Sigmoid colon (tissue), 6 donors: ENCODE measurements at regions not wholly inside any gene's neighbourhood (a gene's known extent, or its start where the extent isn't known, plus 50 kb on each side); places are given as distances from the start of the nearest gene placed in this dataset.

Experiments used
- DNase-seq: peaks from one replicate; pipeline ENCODE4 v3.0.0-alpha.2; 2019
- H3K27ac ChIP-seq, 4 donors: fragments of 200-600 bp; sonication (generic); one replicate each; pipeline ENCODE4 v1.5.1; 2016 to 2019; ENCODE audit warnings: mild to moderate bottlenecking in 1 of 4
- H3K27me3 ChIP-seq, 3 donors: fragments of 200-600 bp; sonication (generic); one replicate each; pipeline ENCODE4 v1.5.1; 2019; ENCODE audit warnings: mild to moderate bottlenecking in 1 of 3
- H3K36me3 ChIP-seq, 4 donors: fragments of 200-600 bp; sonication (generic); one replicate each; pipeline ENCODE4 v1.5.1; 2016 to 2019
- H3K4me1 ChIP-seq, 4 donors: fragments of 200-600 bp; sonication (generic); one replicate each; pipeline ENCODE4 v1.5.1; 2017 to 2019
- H3K4me3 ChIP-seq, 4 donors: fragments of 200-600 bp; sonication (generic); one replicate each; pipeline ENCODE4 v1.5.1; 2017 to 2019; ENCODE audit warnings: mild to moderate bottlenecking in 2 of 4, moderate library complexity in 1 of 4
- H3K9me3 ChIP-seq, 4 donors: fragments of 200-600 bp in 3 of 4; sonication (generic) in 3 of 4; one replicate each; pipeline versions ENCODE4 v1.5.1 to v1.6.1; 2013 to 2019
- EP300 ChIP-seq, 4 donors: sonication (generic); formaldehyde crosslinking; IDR thresholded peaks; one replicate each; pipeline ENCODE4 v1.6.1; 2017; ENCODE audit warnings: antibody characterized with exemption in 4 of 4
- POLR2A ChIP-seq, 2 donors: fragments of 450-650 bp; IDR thresholded peaks; one replicate each; pipeline ENCODE4 v1.6.1; 2016; ENCODE audit warnings: antibody characterized with exemption in 2 of 2, mild to moderate bottlenecking in 2 of 2, moderate library complexity in 2 of 2
- POLR2AphosphoS5 ChIP-seq, 4 donors: sonication (generic); formaldehyde crosslinking; IDR thresholded peaks; one replicate each; pipeline ENCODE4 v1.6.1; 2017; ENCODE audit warnings: antibody characterized with exemption in 4 of 4
- WGBS, 2 donors: extraction: QIAGEN DNeasy Blood & Tissue Kit; methylation state at CpG; one replicate each; pipeline ENCODE4 v1.1.7; 2013; 5-methylcytosine and 5-hydroxymethylcytosine counted together
- intact Hi-C: fragments of 100-400 bp; cut with DNase I; formaldehyde crosslinking; loops from one replicate; pipeline ENCODE4 v1.15.1; 2023
- TF ChIP-seq, protein P1 (sequence below), 4 experiments: fragments of 450-650 bp in 3 of 4; fragments of 200-600 bp in 1 of 4; IDR thresholded peaks; one replicate each; pipeline ENCODE4 v1.5.1; 2016 to 2019; ENCODE audit warnings: antibody characterized with exemption in 4 of 4, mild to moderate bottlenecking in 3 of 4, moderate library complexity in 2 of 4
- donor health status: healthy with polysubstance abuse.
- donor health status: healthy.

DNA sequence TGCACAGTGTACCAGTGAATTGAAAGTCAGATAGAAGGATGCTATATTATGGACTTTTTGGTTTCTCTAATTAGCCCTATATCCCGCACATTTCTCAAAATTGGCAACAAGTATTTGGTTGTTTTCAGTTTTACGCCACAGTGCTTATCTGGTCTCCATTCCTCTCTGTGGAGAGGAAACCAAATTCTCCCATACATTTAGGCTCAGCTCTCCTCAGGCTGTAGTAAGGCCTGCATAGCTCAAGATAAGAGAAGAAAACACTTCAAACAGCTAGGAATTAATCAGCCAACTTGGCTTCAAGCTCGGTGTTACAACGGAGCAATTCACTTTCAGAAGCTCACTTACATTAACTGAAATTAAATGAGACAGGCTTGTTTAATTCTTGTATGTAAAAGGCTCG is 263.2 kb downstream of the PDHA2 start:
- no peak overlapping the region for H3K4me3 ChIP-seq
- H3K27me3 ChIP-seq: no peaks in the 10 kb centered on the region
- TF ChIP-seq, protein P1, sequence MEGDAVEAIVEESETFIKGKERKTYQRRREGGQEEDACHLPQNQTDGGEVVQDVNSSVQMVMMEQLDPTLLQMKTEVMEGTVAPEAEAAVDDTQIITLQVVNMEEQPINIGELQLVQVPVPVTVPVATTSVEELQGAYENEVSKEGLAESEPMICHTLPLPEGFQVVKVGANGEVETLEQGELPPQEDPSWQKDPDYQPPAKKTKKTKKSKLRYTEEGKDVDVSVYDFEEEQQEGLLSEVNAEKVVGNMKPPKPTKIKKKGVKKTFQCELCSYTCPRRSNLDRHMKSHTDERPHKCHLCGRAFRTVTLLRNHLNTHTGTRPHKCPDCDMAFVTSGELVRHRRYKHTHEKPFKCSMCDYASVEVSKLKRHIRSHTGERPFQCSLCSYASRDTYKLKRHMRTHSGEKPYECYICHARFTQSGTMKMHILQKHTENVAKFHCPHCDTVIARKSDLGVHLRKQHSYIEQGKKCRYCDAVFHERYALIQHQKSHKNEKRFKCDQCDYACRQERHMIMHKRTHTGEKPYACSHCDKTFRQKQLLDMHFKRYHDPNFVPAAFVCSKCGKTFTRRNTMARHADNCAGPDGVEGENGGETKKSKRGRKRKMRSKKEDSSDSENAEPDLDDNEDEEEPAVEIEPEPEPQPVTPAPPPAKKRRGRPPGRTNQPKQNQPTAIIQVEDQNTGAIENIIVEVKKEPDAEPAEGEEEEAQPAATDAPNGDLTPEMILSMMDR (IDR thresholded peaks at IDR 0.05): no peak
- TF ChIP-seq POLR2A (IDR thresholded peaks at IDR 0.05) (no peak), EP300 (IDR thresholded peaks at IDR 0.05) (no peak)
- H3K27ac ChIP-seq: no peak overlapping the region
- no peak for DNase-seq
- H3K9me3 ChIP-seq: no peaks in the 10 kb centered on the region
- WGBS, 2 donors: 78 to 87% methylated on average over 5 of the region's 5 CpGs
- no peaks in the 10 kb centered on the region for H3K4me1 ChIP-seq
- intact Hi-C loops: no loop called here
- no peaks in the 10 kb centered on the region for H3K36me3 ChIP-seq

DNA sequence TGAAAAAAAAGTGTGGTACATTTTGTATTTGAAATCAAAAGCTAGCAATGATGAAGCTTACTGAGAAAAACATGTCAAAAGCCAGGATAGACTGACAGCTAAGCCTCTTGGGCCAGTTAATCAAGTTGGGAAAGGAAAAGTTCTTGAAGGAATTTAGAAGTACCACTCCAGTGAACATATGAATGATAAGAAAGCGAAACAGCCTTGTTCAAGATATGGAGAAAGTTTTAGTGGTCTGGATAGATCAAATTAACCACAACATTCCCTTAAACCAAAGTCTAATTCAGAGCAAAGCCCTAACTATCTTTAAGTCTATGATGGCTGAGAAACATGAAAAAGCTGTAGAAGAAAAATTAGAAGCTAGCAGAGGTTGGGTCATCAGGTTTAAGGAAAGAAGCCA is 268.3 kb downstream of the PDHA2 start:
- no peak for DNase-seq
- H3K9me3 ChIP-seq: no peaks in the 10 kb centered on the region
- no peak for TF ChIP-seq EP300 (IDR thresholded peaks at IDR 0.05)
- no peak for TF ChIP-seq POLR2AphosphoS5 (IDR thresholded peaks at IDR 0.05)
- TF ChIP-seq, protein P1 (IDR thresholded peaks at IDR 0.05): no peak
- TF ChIP-seq POLR2A (IDR thresholded peaks at IDR 0.05): no peak
- no peak overlapping the region for H3K4me3 ChIP-seq
- H3K27ac ChIP-seq: no peak overlapping the region
- no peaks in the 10 kb centered on the region for H3K4me1 ChIP-seq
- intact Hi-C loops: no loop called here
- 82 to 89% methylated on average over 1 of the region's 1 CpG for WGBS, 2 donors
- H3K36me3 ChIP-seq: no peaks in the 10 kb centered on the region
- no peaks in the 10 kb centered on the region for H3K27me3 ChIP-seq

DNA sequence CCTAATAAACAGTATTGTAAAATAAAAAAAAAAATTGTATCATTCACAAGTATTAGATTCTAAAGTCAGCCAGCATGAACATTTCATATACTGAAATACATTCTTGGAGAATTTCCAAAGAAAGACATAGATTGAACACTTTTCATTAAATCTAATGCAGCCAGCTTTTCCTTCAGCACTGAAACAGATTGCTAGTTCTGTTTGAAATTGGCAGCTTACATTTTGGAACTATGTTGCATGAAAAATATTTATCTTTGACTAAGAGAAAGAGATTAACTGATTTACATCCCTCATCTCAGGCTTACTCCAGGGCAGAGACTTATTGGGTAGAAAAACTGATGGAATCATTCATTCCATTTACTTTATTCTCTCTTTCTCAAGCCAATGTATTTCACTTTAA is 272.7 kb downstream of the PDHA2 start:
- Histone ChIP-seq H3K27me3 (no peaks in the 10 kb centered on the region), H3K9me3 (no peaks in the 10 kb centered on the region), H3K27ac (no peak overlapping the region), H3K4me3 (no peak overlapping the region), H3K4me1 (no peaks in the 10 kb centered on the region), H3K36me3 (no peaks in the 10 kb centered on the region)
- intact Hi-C loops: no loop called here
- DNase-seq: no peak
- TF ChIP-seq POLR2AphosphoS5 (IDR thresholded peaks at IDR 0.05): no peak
- no peak for TF ChIP-seq EP300 (IDR thresholded peaks at IDR 0.05)
- no peak for TF ChIP-seq POLR2A (IDR thresholded peaks at IDR 0.05)
- TF ChIP-seq, protein P1 (IDR thresholded peaks at IDR 0.05): no peak

DNA sequence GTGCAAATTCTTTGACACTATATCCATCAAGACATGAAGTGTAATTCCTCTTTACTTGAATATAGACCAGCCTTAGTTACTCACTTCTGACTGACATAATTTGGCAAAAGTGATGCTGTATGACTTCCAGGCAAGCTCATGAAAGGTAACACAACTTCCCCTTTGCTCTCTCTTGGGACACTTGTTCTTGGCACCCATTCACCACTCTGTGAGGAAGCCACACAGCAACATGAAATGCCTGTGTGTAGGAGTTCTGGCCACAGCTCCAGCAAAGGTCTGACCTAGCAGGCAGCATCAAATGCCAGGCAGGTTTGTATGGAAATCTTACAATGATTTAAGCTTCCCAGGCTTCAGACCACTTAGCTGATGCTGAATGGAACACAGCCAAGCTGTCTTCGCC is 280.3 kb downstream of the PDHA2 start:
- TF ChIP-seq POLR2A (IDR thresholded peaks at IDR 0.05): no peak
- TF ChIP-seq EP300 (IDR thresholded peaks at IDR 0.05): no peak
- no peak for TF ChIP-seq POLR2AphosphoS5 (IDR thresholded peaks at IDR 0.05)
- TF ChIP-seq, protein P1 (IDR thresholded peaks at IDR 0.05): no peak
- Histone ChIP-seq H3K4me3 (no peak overlapping the region), H3K36me3 (no peaks in the 10 kb centered on the region), H3K27me3 (no peaks in the 10 kb centered on the region), H3K4me1 (no peaks in the 10 kb centered on the region), H3K27ac (no peak overlapping the region), H3K9me3 (no peaks in the 10 kb centered on the region)
- DNase-seq: no peak
- whole genome bisulfite sequencing, 2 donors: 84% methylated on average over 1 of the region's 1 CpG
- intact Hi-C loops: no loop called here

DNA sequence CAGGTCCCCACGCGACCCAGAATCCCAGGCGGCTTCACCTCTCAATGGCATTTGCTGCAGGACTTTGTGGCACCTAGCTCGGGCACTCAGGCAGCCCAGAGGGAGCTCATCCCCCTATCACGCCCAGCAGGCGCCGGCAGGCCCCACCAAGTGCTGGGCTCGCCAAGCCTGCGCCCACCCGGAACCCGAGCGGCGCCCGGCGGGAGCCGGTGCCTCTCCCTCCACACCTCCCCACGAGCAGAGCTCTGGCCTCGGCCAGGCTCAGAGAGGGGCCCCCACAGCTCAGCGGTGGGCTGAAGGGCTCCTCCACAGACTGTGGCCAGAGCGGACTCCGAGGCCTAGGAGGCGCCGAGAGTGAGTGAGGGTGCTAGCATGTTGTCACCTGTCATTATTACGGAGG is 286.3 kb downstream of the PDHA2 start:
- intact Hi-C loops: no loop called here
- TF ChIP-seq, protein P1 (IDR thresholded peaks at IDR 0.05): no peak
- TF ChIP-seq POLR2AphosphoS5 (IDR thresholded peaks at IDR 0.05): no peak
- no peak for TF ChIP-seq EP300 (IDR thresholded peaks at IDR 0.05)
- TF ChIP-seq POLR2A (IDR thresholded peaks at IDR 0.05): no peak
- no peaks in the 10 kb centered on the region for H3K36me3 ChIP-seq
- DNase-seq: no peak
- 95 to 96% methylated on average over 24 of the region's 24 CpGs for whole genome bisulfite sequencing, 2 donors
- no peak overlapping the region for H3K27ac ChIP-seq
- H3K9me3 ChIP-seq: no peaks in the 10 kb centered on the region
- no peak overlapping the region for H3K4me3 ChIP-seq
- H3K4me1 ChIP-seq: no peaks in the 10 kb centered on the region
- no peaks in the 10 kb centered on the region for H3K27me3 ChIP-seq
